GM23338 (cell line): ENCODE measurements at regions not wholly inside any gene's neighbourhood (a gene's known extent, or its start where the extent isn't known, plus 50 kb on each side); places are given as distances from the start of the nearest gene placed in this dataset.

ENCODE experiments used
- ATAC-seq: fragments of 200-7000 bp; cut with Tn5 transposase; 3 replicates; pipeline ENCODE4 v1.9.1; 2020
- DNase-seq: peaks from one replicate; pipeline ENCODE4 v3.0.0-alpha.2; 2015; ENCODE audit warnings: low spot score
- H2AFZ ChIP-seq: fragments of 200-600 bp; sonication (generic); 2 replicates; pipeline ENCODE4 v1.8.0; 2016; ENCODE audit warnings: antibody characterized with exemption, mild to moderate bottlenecking, moderate library complexity
- H3F3A ChIP-seq: fragments of 200-600 bp; sonication (generic); replicated peaks from 2 replicates; pipeline ENCODE4 v1.8.0; 2017; ENCODE audit warnings: antibody characterized with exemption, mixed run types, low read depth
- H3K27ac ChIP-seq: fragments of 200-600 bp; sonication (generic); 2 replicates; pipeline ENCODE4 v1.6.1; 2016; ENCODE audit warnings: low read depth
- H3K27me3 ChIP-seq: fragments of 200-600 bp; sonication (generic); 2 replicates; pipeline ENCODE4 v1.8.0; 2016; ENCODE audit warnings: mild to moderate bottlenecking, mixed run types, moderate library complexity; ENCODE audit not compliant: insufficient read depth
- H3K36me3 ChIP-seq: fragments of 200-600 bp; sonication (generic); 2 replicates; pipeline ENCODE4 v1.8.0; 2016; ENCODE audit warnings: mild to moderate bottlenecking; ENCODE audit not compliant: insufficient read depth
- H3K4me1 ChIP-seq: fragments of 200-600 bp; sonication (generic); 2 replicates; pipeline ENCODE4 v1.8.0; 2016; ENCODE audit warnings: mild to moderate bottlenecking, moderate library complexity; ENCODE audit not compliant: insufficient read depth
- H3K4me2 ChIP-seq: fragments of 200-600 bp; sonication (generic); 2 replicates; pipeline ENCODE4 v1.7.1; 2017; ENCODE audit warnings: mixed run types
- H3K4me3 ChIP-seq: fragments of 200-600 bp; sonication (generic); 2 replicates; pipeline ENCODE4 v1.6.1; 2016; ENCODE audit warnings: mixed run types
- H3K79me2 ChIP-seq: fragments of 200-600 bp; sonication (generic); replicated peaks from 2 replicates; pipeline ENCODE4 v1.8.0; 2017; ENCODE audit warnings: mild to moderate bottlenecking; ENCODE audit not compliant: insufficient read depth
- H3K9me2 ChIP-seq: fragments of 200-600 bp; sonication (generic); 2 replicates; pipeline ENCODE4 v1.8.0; 2017; ENCODE audit not compliant: insufficient read depth
- H4K20me1 ChIP-seq: fragments of 200-600 bp; sonication (generic); replicated peaks from 2 replicates; pipeline ENCODE4 v1.8.0; 2017; ENCODE audit warnings: mild to moderate bottlenecking; ENCODE audit not compliant: insufficient read depth
- H3K27ac Mint-ChIP-seq: 2 replicates; pipeline ENCODE4 v1.8.0; 2020; ENCODE audit warnings: inconsistent platforms, mild to moderate bottlenecking, moderate library complexity, mixed read lengths
- H3K27me3 Mint-ChIP-seq: 3 replicates; pipeline ENCODE4 v1.8.0; 2022; ENCODE audit warnings: low read depth, mild to moderate bottlenecking, moderate library complexity, mixed read lengths, inconsistent platforms; ENCODE audit not compliant: insufficient read depth, poor library complexity
- H3K36me3 Mint-ChIP-seq: 3 replicates; pipeline ENCODE4 v1.8.0; 2021; ENCODE audit warnings: low read depth, mild to moderate bottlenecking, inconsistent platforms, moderate library complexity, mixed read lengths
- H3K4me1 Mint-ChIP-seq: 3 replicates; pipeline ENCODE4 v1.8.0; 2020; ENCODE audit warnings: mild to moderate bottlenecking, inconsistent platforms, mixed read lengths
- H3K4me3 Mint-ChIP-seq: 3 replicates; pipeline ENCODE4 v1.8.0; 2021; ENCODE audit warnings: moderate library complexity, mild to moderate bottlenecking, inconsistent platforms, mixed read lengths
- H3K9me3 Mint-ChIP-seq: 3 replicates; pipeline ENCODE4 v1.8.0; 2020; ENCODE audit warnings: moderate library complexity, mild to moderate bottlenecking, inconsistent platforms, mixed read lengths
- CREB1 ChIP-seq: fragments of 250-450 bp; sonication (Bioruptor Pico); IDR thresholded peaks from 2 replicates; pipeline ENCODE4 v1.5.0; 2020; ENCODE audit warnings: low read depth, mild to moderate bottlenecking, moderate library complexity
- CTCF ChIP-seq, 2 experiments: fragments of 200-600 bp in 1 of 2; sonication (generic) in 1 of 2; conservative IDR thresholded peaks; 2 replicates each; pipeline versions ENCODE4 v1.5.1 to v1.6.1; 2016 to 2017; ENCODE audit warnings: antibody characterized with exemption in 2 of 2, low read depth in 2 of 2, mild to moderate bottlenecking in 2 of 2, moderate library complexity in 1 of 2
- ETS1 ChIP-seq: IDR thresholded peaks from 2 replicates; pipeline ENCODE4 v1.6.1; 2016; ENCODE audit warnings: antibody characterized with exemption
- EZH2 ChIP-seq: fragments of 200-600 bp; sonication (generic); IDR thresholded peaks from one replicate; pipeline ENCODE4 v1.8.0; 2017; ENCODE audit warnings: antibody characterized with exemption, mild to moderate bottlenecking, low read depth; ENCODE audit not compliant: unreplicated experiment
- EZH2phosphoT487 ChIP-seq: fragments of 200-600 bp; sonication (generic); IDR thresholded peaks from one replicate; pipeline ENCODE4 v1.8.1; 2018; ENCODE audit warnings: antibody characterized with exemption; ENCODE audit not compliant: unreplicated experiment
- JUNB ChIP-seq: IDR thresholded peaks from one replicate; pipeline ENCODE4 v1.6.1; 2016; ENCODE audit warnings: antibody characterized with exemption; ENCODE audit not compliant: unreplicated experiment
- REST ChIP-seq: IDR thresholded peaks from one replicate; pipeline ENCODE4 v1.6.1; 2018; ENCODE audit warnings: antibody characterized with exemption; ENCODE audit not compliant: unreplicated experiment
- ZNF114 ChIP-seq: fragments of 250-450 bp; sonication (Bioruptor Pico); IDR thresholded peaks from 2 replicates; pipeline ENCODE4 v1.5.0; 2020; ENCODE audit warnings: mild to moderate bottlenecking, moderate library complexity
- ZNF331 ChIP-seq: fragments of 250-450 bp; sonication (Bioruptor Pico); IDR thresholded peaks from 2 replicates; pipeline ENCODE4 v1.5.0; 2020; ENCODE audit warnings: low read depth, mild to moderate bottlenecking, moderate library complexity
- ZNF462 ChIP-seq: fragments of 250-450 bp; sonication (Bioruptor Pico); IDR thresholded peaks from 2 replicates; pipeline ENCODE4 v1.5.0; 2020; ENCODE audit warnings: mild to moderate bottlenecking, moderate library complexity

GRCh38 chr12:114218136-114218535 is 187.8 kb downstream of the TBX5 start (continued):
- TF ChIP-seq CTCF (conservative IDR thresholded peaks at IDR 0.05; ENCODE audit: low read depth in 2 of 2): no peak

- Histone ChIP-seq H3K4me2 (no peak overlapping the region), H3F3A (no peaks in the 10 kb centered on the region), H3K4me3 (no peak overlapping the region), H4K20me1 (no peaks in the 10 kb centered on the region), H3K9me2 (peaks cover 6% of the 10 kb centered on the region; the same call in 1 of the 2 replicates), H2AFZ (no peak overlapping the region), H3K79me2 (no peaks in the 10 kb centered on the region), H3K36me3 (no peaks in the 10 kb centered on the region), H3K27me3 (no peaks in the 10 kb centered on the region), H3K4me1 (no peaks in the 10 kb centered on the region), H3K27ac (no peak overlapping the region)
- Mint-ChIP-seq H3K4me3 (no peak overlapping the region), H3K9me3 (no peaks in the 10 kb centered on the region), H3K4me1 (no peaks in the 10 kb centered on the region), H3K27me3 (peaks cover 3% of the 10 kb centered on the region), H3K36me3 (no peaks in the 10 kb centered on the region), H3K27ac (no peak overlapping the region)
- ATAC-seq: no peak
- DNase-seq: no peak
- TF ChIP-seq JUNB: no peak
- no peak for TF ChIP-seq ZNF331 (CRISPR knock-in tag)
- TF ChIP-seq CREB1 (CRISPR knock-in tag): no peak
- TF ChIP-seq ETS1: no peak
- TF ChIP-seq EZH2phosphoT487: no peak
- no peak for TF ChIP-seq ZNF114
- TF ChIP-seq REST: no peak
- TF ChIP-seq ZNF462 (CRISPR knock-in tag): no peak
- no peak for TF ChIP-seq CTCF (conservative IDR thresholded peaks at IDR 0.05; ENCODE audit: low read depth in 2 of 2)
- no peak for TF ChIP-seq EZH2
Observed at GRCh38 chr12:114215746-114216145, 190.2 kb downstream of the TBX5 start.
